ENCODE measurements at regions not wholly inside any gene's neighbourhood (a gene's known extent, or its start where the extent isn't known, plus 50 kb on each side); places are given as distances from the start of the nearest gene placed in this dataset.

GRCh38 chr6:112549749-112550148 is 202.6 kb downstream of the RFPL4B start:
- Histone ChIP-seq H3K79me2 (ENCODE audit: insufficient read depth, low read length) (no peaks in the 10 kb centered on the region), H2AFZ (ENCODE audit: low read length) (no peak overlapping the region), H3K9me3 (ENCODE audit: low read length) (no peaks in the 10 kb centered on the region), H3K4me1 (ENCODE audit: insufficient read depth, low read length, severe bottlenecking) (no peaks in the 10 kb centered on the region), H3K9ac (ENCODE audit: low read length) (no peak overlapping the region), H3K4me3 (ENCODE audit: low read depth, low read length, poor library complexity, severe bottlenecking) (no peak overlapping the region), H4K20me1 (ENCODE audit: insufficient read depth, low read length) (no peaks in the 10 kb centered on the region), H3K9me2 (ENCODE audit: low read depth, low read length) (no peaks in the 10 kb centered on the region), H3K36me3 (ENCODE audit: insufficient read depth, low read length) (no peaks in the 10 kb centered on the region), H3K27me3 (ENCODE audit: insufficient read depth, low read length) (no peaks in the 10 kb centered on the region), H3K4me2 (ENCODE audit: low read length) (no peak overlapping the region), H3K27ac (ENCODE audit: low read depth, low read length, poor library complexity, severe bottlenecking) (no peak overlapping the region), H3F3A (ENCODE audit: insufficient read depth, low read length) (no peaks in the 10 kb centered on the region)
- no peak for TF ChIP-seq EZH2 (IDR thresholded peaks at IDR 0.05; ENCODE audit: borderline replicate concordance, low read length)
- no peak for TF ChIP-seq CTCF (IDR thresholded peaks at IDR 0.05; ENCODE audit: low read length)

- H3K9me3 ChIP-seq (ENCODE audit: low read length) = no peaks in the 10 kb centered on the region
- no peaks in the 10 kb centered on the region for H3K36me3 ChIP-seq (ENCODE audit: insufficient read depth, low read length)
- H3F3A ChIP-seq (ENCODE audit: insufficient read depth, low read length) = no peaks in the 10 kb centered on the region
These were observed 210.3 kb downstream of the RFPL4B start for GRCh38 chr6:112557435-112557834.

GRCh38 chr6:112557961-112558360 is 210.8 kb downstream of the RFPL4B start:
- no peaks in the 10 kb centered on the region for H3K4me1 ChIP-seq (ENCODE audit: insufficient read depth, low read length, severe bottlenecking)
- H3K4me3 ChIP-seq (ENCODE audit: low read depth, low read length, poor library complexity, severe bottlenecking) = no peak overlapping the region
- no peaks in the 10 kb centered on the region for H3K9me3 ChIP-seq (ENCODE audit: low read length)
- TF ChIP-seq EZH2 (IDR thresholded peaks at IDR 0.05; ENCODE audit: borderline replicate concordance, low read length) (no peak), CTCF (IDR thresholded peaks at IDR 0.05; ENCODE audit: low read length) (no peak)
- no peaks in the 10 kb centered on the region for H4K20me1 ChIP-seq (ENCODE audit: insufficient read depth, low read length)
- no peaks in the 10 kb centered on the region for H3K79me2 ChIP-seq (ENCODE audit: insufficient read depth, low read length)
- H3K4me2 ChIP-seq (ENCODE audit: low read length) = no peak overlapping the region
- H3K9ac ChIP-seq (ENCODE audit: low read length) = no peak overlapping the region
- no peaks in the 10 kb centered on the region for H3K27me3 ChIP-seq (ENCODE audit: insufficient read depth, low read length)
- H3K9me2 ChIP-seq (ENCODE audit: low read depth, low read length) = no peaks in the 10 kb centered on the region
- no peak overlapping the region for H3K27ac ChIP-seq (ENCODE audit: low read depth, low read length, poor library complexity, severe bottlenecking)
- H3K36me3 ChIP-seq (ENCODE audit: insufficient read depth, low read length) = no peaks in the 10 kb centered on the region
- H3F3A ChIP-seq (ENCODE audit: insufficient read depth, low read length) = no peaks in the 10 kb centered on the region
- H2AFZ ChIP-seq (ENCODE audit: low read length) = no peak overlapping the region

More at GRCh38 chr6:112557435-112557834, 210.3 kb downstream of the RFPL4B start:
- TF ChIP-seq CTCF (IDR thresholded peaks at IDR 0.05; ENCODE audit: low read length) = no peak
- TF ChIP-seq EZH2 (IDR thresholded peaks at IDR 0.05; ENCODE audit: borderline replicate concordance, low read length) = no peak
- no peak overlapping the region for H3K4me3 ChIP-seq (ENCODE audit: low read depth, low read length, poor library complexity, severe bottlenecking)
- H3K4me1 ChIP-seq (ENCODE audit: insufficient read depth, low read length, severe bottlenecking) = no peaks in the 10 kb centered on the region
- H3K4me2 ChIP-seq (ENCODE audit: low read length) = no peak overlapping the region
- no peaks in the 10 kb centered on the region for H3K79me2 ChIP-seq (ENCODE audit: insufficient read depth, low read length)
- H4K20me1 ChIP-seq (ENCODE audit: insufficient read depth, low read length) = no peaks in the 10 kb centered on the region
- H3K27me3 ChIP-seq (ENCODE audit: insufficient read depth, low read length) = no peaks in the 10 kb centered on the region
- H3K27ac ChIP-seq (ENCODE audit: low read depth, low read length, poor library complexity, severe bottlenecking) = no peak overlapping the region
- no peak overlapping the region for H2AFZ ChIP-seq (ENCODE audit: low read length)
- H3K9ac ChIP-seq (ENCODE audit: low read length) = no peak overlapping the region
- H3K9me2 ChIP-seq (ENCODE audit: low read depth, low read length) = no peaks in the 10 kb centered on the region
